ENCODE measurements at regions not wholly inside any gene's neighbourhood (a gene's known extent, or its start where the extent isn't known, plus 50 kb on each side); places are given as distances from the start of the nearest gene placed in this dataset.

- intact Hi-C loops (cut with micrococcal nuclease): no loop called here
- no peak overlapping the region for H3K4me3 ChIP-seq (ENCODE audit: low read length)
- no peak for ATAC-seq
- POLR2A ChIA-PET: interaction anchor here (0.6 kb wide), 1 partner anchor 1705 kb away, joined by 4 read pairs; no protein-coding TSS in a partner anchor
- DNase-seq: no peak
- Mint-ChIP-seq H3K4me3 (no peak overlapping the region), H3K9me3 (no peaks in the 10 kb centered on the region), H3K27ac (no peak overlapping the region), H3K4me1 (peaks cover 10 to 20% (median 17%) of the 10 kb centered on the region in 7 donors), H3K27me3 (peaks cover 0 to 26% (median 9%) of the 10 kb centered on the region in 5 donors), H3K36me3 (no peaks in the 10 kb centered on the region)
- no peaks in the 10 kb centered on the region for H3K4me1 ChIP-seq (ENCODE audit: control insufficient read depth in 2 of 2, insufficient read depth in 2 of 2, low read length in 2 of 2)
- no peaks in the 10 kb centered on the region for H3K27me3 ChIP-seq (ENCODE audit: control insufficient read depth in 2 of 2, insufficient read depth in 2 of 2, low read length in 2 of 2)
- CTCF ChIA-PET: no interaction called here
- no peak overlapping the region for H3K27ac ChIP-seq (ENCODE audit: low read depth, low read length)
- no peaks in the 10 kb centered on the region for H3K36me3 ChIP-seq (ENCODE audit: control insufficient read depth in 2 of 3, insufficient read depth in 3 of 3, low read length in 3 of 3)
- no peaks in the 10 kb centered on the region for H3K9me3 ChIP-seq (ENCODE audit: control insufficient read depth in 2 of 3, low read length in 3 of 3)
Observed at GRCh38 chr13:77397636-77398035, 70.7 kb upstream of the MYCBP2 start.

DNA sequence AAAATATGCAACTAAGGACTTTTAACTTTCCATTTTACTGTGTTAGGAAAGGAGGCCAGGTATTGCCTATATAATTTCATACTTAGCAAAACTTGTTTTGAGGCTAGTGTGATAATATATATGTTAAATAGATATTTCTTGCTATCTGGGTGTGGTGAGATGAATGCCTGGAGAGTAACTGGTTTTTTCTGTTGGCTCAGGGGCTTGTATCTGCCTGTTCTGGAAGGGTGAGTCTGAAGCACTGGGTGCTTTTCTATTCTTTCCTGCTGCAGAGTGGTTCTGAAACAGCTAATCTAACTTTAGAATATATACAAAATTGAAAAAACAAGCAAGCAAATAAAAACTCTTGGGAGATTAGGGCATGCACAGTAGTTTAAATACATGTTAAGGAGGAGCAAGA, 64.6 kb upstream of the MYCBP2 start:
- intact Hi-C loops (cut with micrococcal nuclease): loop anchor here in 1 of 2 donors (5.0 kb wide), 2 partner anchors 64 to 86 kb away; partner anchors contain the start of gene MYCBP2
- Mint-ChIP-seq H3K27me3 (peaks cover 0 to 17% (median 0%) of the 10 kb centered on the region in 5 donors), H3K36me3 (no peaks in the 10 kb centered on the region), H3K27ac (no peak overlapping the region), H3K4me3 (no peak overlapping the region), H3K9me3 (no peaks in the 10 kb centered on the region), H3K4me1 (peaks cover 12 to 26% (median 19%) of the 10 kb centered on the region in 7 donors)
- Histone ChIP-seq H3K4me1 (ENCODE audit: control insufficient read depth in 2 of 2, insufficient read depth in 2 of 2, low read length in 2 of 2) (no peaks in the 10 kb centered on the region), H3K4me3 (ENCODE audit: low read length) (no peak overlapping the region), H3K9me3 (ENCODE audit: control insufficient read depth in 2 of 3, low read length in 3 of 3) (no peaks in the 10 kb centered on the region), H3K36me3 (ENCODE audit: control insufficient read depth in 2 of 3, insufficient read depth in 3 of 3, low read length in 3 of 3) (no peaks in the 10 kb centered on the region), H3K27me3 (ENCODE audit: control insufficient read depth in 2 of 2, insufficient read depth in 2 of 2, low read length in 2 of 2) (no peaks in the 10 kb centered on the region), H3K27ac (ENCODE audit: low read depth, low read length) (no peak overlapping the region)
- CTCF ChIA-PET: no interaction called here
- no peak for DNase-seq
- ATAC-seq: no peak
- POLR2A ChIA-PET: interaction anchor here (0.8 kb wide), 1 partner anchor 19 kb away, joined by 3 read pairs; no protein-coding TSS in a partner anchor

GRCh38 chr13:77390391-77390790, 63.5 kb upstream of the MYCBP2 start:
- intact Hi-C loops (cut with micrococcal nuclease): loop anchor here in 1 of 2 donors (5.0 kb wide), 2 partner anchors 63 to 87 kb away; partner anchors contain the start of gene MYCBP2
- H3K27ac ChIP-seq (ENCODE audit: low read depth, low read length): no peak overlapping the region
- no peak for DNase-seq
- H3K27me3 Mint-ChIP-seq: peaks cover 0 to 23% (median 0%) of the 10 kb centered on the region in 5 donors
- H3K27ac Mint-ChIP-seq: no peak overlapping the region
- POLR2A ChIA-PET: no interaction called here
- H3K9me3 Mint-ChIP-seq: peaks cover 0 to 1% (median 0%) of the 10 kb centered on the region in 11 donors
- no peaks in the 10 kb centered on the region for H3K4me1 ChIP-seq (ENCODE audit: control insufficient read depth in 2 of 2, insufficient read depth in 2 of 2, low read length in 2 of 2)
- H3K36me3 Mint-ChIP-seq: peaks cover 0 to 3% (median 0%) of the 10 kb centered on the region in 5 donors
- H3K36me3 ChIP-seq (ENCODE audit: control insufficient read depth in 2 of 3, insufficient read depth in 3 of 3, low read length in 3 of 3): no peaks in the 10 kb centered on the region
- H3K4me1 Mint-ChIP-seq: peaks cover 12 to 26% (median 19%) of the 10 kb centered on the region in 7 donors
- no peak overlapping the region for H3K4me3 ChIP-seq (ENCODE audit: low read length)
- H3K27me3 ChIP-seq (ENCODE audit: control insufficient read depth in 2 of 2, insufficient read depth in 2 of 2, low read length in 2 of 2): no peaks in the 10 kb centered on the region
- ATAC-seq: no peak
- H3K9me3 ChIP-seq (ENCODE audit: control insufficient read depth in 2 of 3, low read length in 3 of 3): no peaks in the 10 kb centered on the region
- H3K4me3 Mint-ChIP-seq: no peak overlapping the region
- CTCF ChIA-PET: no interaction called here

DNA sequence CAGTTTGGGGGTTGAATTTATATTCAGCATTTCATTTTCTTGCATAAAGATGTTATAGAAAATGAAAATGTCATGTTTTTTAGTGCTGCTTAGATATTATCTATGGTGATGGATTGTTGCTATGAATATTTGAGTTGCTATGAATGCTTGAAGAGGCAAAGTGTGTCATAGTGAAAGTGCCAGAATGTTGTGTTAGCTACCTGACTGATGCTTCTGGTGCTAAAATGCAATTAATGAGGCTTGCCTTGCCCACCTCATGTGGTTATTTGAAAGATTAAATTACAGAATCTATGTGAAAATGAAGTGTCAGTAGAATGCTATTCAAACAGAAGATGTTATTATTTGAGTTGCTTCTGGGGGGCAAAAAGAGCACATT, 62.7 kb upstream of the MYCBP2 start:
- Histone ChIP-seq H3K4me1 (ENCODE audit: control insufficient read depth in 2 of 2, insufficient read depth in 2 of 2, low read length in 2 of 2) (no peaks in the 10 kb centered on the region), H3K27ac (ENCODE audit: low read depth, low read length) (no peak overlapping the region), H3K4me3 (ENCODE audit: low read length) (no peak overlapping the region), H3K36me3 (ENCODE audit: control insufficient read depth in 2 of 3, insufficient read depth in 3 of 3, low read length in 3 of 3) (no peaks in the 10 kb centered on the region), H3K27me3 (ENCODE audit: control insufficient read depth in 2 of 2, insufficient read depth in 2 of 2, low read length in 2 of 2) (no peaks in the 10 kb centered on the region), H3K9me3 (ENCODE audit: control insufficient read depth in 2 of 3, low read length in 3 of 3) (no peaks in the 10 kb centered on the region)
- CTCF ChIA-PET: interaction anchor here (0.6 kb wide), 1 partner anchor 24 kb away, joined by 3 read pairs; no protein-coding TSS in a partner anchor
- intact Hi-C loops (cut with micrococcal nuclease): no loop called here
- DNase-seq (no peak), ATAC-seq (no peak)
- peaks cover 0 to 3% (median 0%) of the 10 kb centered on the region in 11 donors for H3K9me3 Mint-ChIP-seq
- peaks cover 12 to 26% (median 19%) of the 10 kb centered on the region in 7 donors for H3K4me1 Mint-ChIP-seq
- H3K27ac Mint-ChIP-seq: no peak overlapping the region
- peaks cover 0 to 3% (median 0%) of the 10 kb centered on the region in 5 donors for H3K36me3 Mint-ChIP-seq
- peaks cover 0 to 27% (median 0%) of the 10 kb centered on the region in 5 donors for H3K27me3 Mint-ChIP-seq
- POLR2A ChIA-PET: no interaction called here
- H3K4me3 Mint-ChIP-seq: no peak overlapping the region

GRCh38 chr13:77388944-77389624, 62.2 kb upstream of the MYCBP2 start:
- CTCF ChIA-PET: interaction anchor here (0.6 kb wide), 1 partner anchor 23 kb away, joined by 3 read pairs; no protein-coding TSS in a partner anchor
- Mint-ChIP-seq H3K4me3 (no peak overlapping the region), H3K27me3 (peaks cover 0 to 32% (median 1%) of the 10 kb centered on the region in 5 donors), H3K36me3 (peaks cover 0 to 3% (median 0%) of the 10 kb centered on the region in 5 donors), H3K9me3 (peaks cover 0 to 3% (median 0%) of the 10 kb centered on the region in 11 donors), H3K4me1 (peaks cover 12 to 21% (median 16%) of the 10 kb centered on the region in 7 donors), H3K27ac (no peak overlapping the region)
- no peak overlapping the region for H3K4me3 ChIP-seq (ENCODE audit: low read length)
- H3K27me3 ChIP-seq (ENCODE audit: control insufficient read depth in 2 of 2, insufficient read depth in 2 of 2, low read length in 2 of 2): no peaks in the 10 kb centered on the region
- POLR2A ChIA-PET: no interaction called here
- ATAC-seq (no peak), DNase-seq (no peak)
- H3K9me3 ChIP-seq (ENCODE audit: control insufficient read depth in 2 of 3, low read length in 3 of 3): no peaks in the 10 kb centered on the region
- no peak overlapping the region for H3K27ac ChIP-seq (ENCODE audit: low read depth, low read length)
- no peaks in the 10 kb centered on the region for H3K36me3 ChIP-seq (ENCODE audit: control insufficient read depth in 2 of 3, insufficient read depth in 3 of 3, low read length in 3 of 3)
- intact Hi-C loops (cut with micrococcal nuclease): no loop called here
- no peaks in the 10 kb centered on the region for H3K4me1 ChIP-seq (ENCODE audit: control insufficient read depth in 2 of 2, insufficient read depth in 2 of 2, low read length in 2 of 2)

- ATAC-seq (no peak), DNase-seq (no peak)
- no peak overlapping the region for H3K27ac Mint-ChIP-seq
- H3K9me3 Mint-ChIP-seq: peaks cover 0 to 3% (median 0%) of the 10 kb centered on the region in 11 donors
- POLR2A ChIA-PET: no interaction called here
- no peak overlapping the region for H3K4me3 ChIP-seq (ENCODE audit: low read length)
- H3K9me3 ChIP-seq (ENCODE audit: control insufficient read depth in 2 of 3, low read length in 3 of 3): no peaks in the 10 kb centered on the region
- H3K27ac ChIP-seq (ENCODE audit: low read depth, low read length): no peak overlapping the region
- H3K27me3 Mint-ChIP-seq: peaks cover 0 to 40% (median 6%) of the 10 kb centered on the region in 5 donors
- intact Hi-C loops (cut with micrococcal nuclease): no loop called here
- peaks cover 0 to 9% (median 4%) of the 10 kb centered on the region in 7 donors for H3K4me1 Mint-ChIP-seq
- H3K4me3 Mint-ChIP-seq: no peak overlapping the region
- no peaks in the 10 kb centered on the region for H3K36me3 ChIP-seq (ENCODE audit: control insufficient read depth in 2 of 3, insufficient read depth in 3 of 3, low read length in 3 of 3)
- no peaks in the 10 kb centered on the region for H3K4me1 ChIP-seq (ENCODE audit: control insufficient read depth in 2 of 2, insufficient read depth in 2 of 2, low read length in 2 of 2)
- peaks cover 0 to 3% (median 0%) of the 10 kb centered on the region in 5 donors for H3K36me3 Mint-ChIP-seq
- CTCF ChIA-PET: no interaction called here
- H3K27me3 ChIP-seq (ENCODE audit: control insufficient read depth in 2 of 2, insufficient read depth in 2 of 2, low read length in 2 of 2): no peaks in the 10 kb centered on the region
Observed at GRCh38 chr13:77387607-77388200, 60.8 kb upstream of the MYCBP2 start.

Measured in naive thymus-derived CD4-positive, alpha-beta T cell (primary cell).